Right cardiac atrium (tissue), 5 donors: ENCODE measurements at regions not wholly inside any gene's neighbourhood (a gene's known extent, or its start where the extent isn't known, plus 50 kb on each side); places are given as distances from the start of the nearest gene placed in this dataset.

Experiments used
- ATAC-seq, 2 donors: fragments of 200-7000 bp; cut with Tn5 transposase; one replicate each; pipeline versions ENCODE4 v1.8.0 to v1.9.1; 2020; ENCODE audit warnings: moderate library complexity in 2 of 2, mild to moderate bottlenecking in 1 of 2
- DNase-seq, 3 donors: peaks; one replicate each; pipeline ENCODE4 v3.0.0-alpha.2; 2020
- H3K27ac ChIP-seq: one replicate; pipeline ENCODE4 v1.5.1; 2013; ENCODE audit warnings: mild to moderate bottlenecking, low read length, control low read depth, moderate library complexity
- H3K27me3 ChIP-seq: one replicate; pipeline ENCODE4 v1.6.1; 2013; ENCODE audit not compliant: control insufficient read depth, insufficient read depth
- H3K4me1 ChIP-seq: one replicate; pipeline ENCODE4 v1.6.1; 2013; ENCODE audit warnings: low read length; ENCODE audit not compliant: control insufficient read depth, insufficient read depth
- H3K4me3 ChIP-seq: one replicate; pipeline ENCODE4 v1.5.1; 2013; ENCODE audit warnings: low read length, control low read depth
- H3K9me3 ChIP-seq: one replicate; pipeline ENCODE4 v1.6.1; 2013; ENCODE audit warnings: low read length; ENCODE audit not compliant: control insufficient read depth
- WGBS: extraction: QIAGEN DNeasy Blood & Tissue Kit; methylation state at CpG from one replicate; pipeline ENCODE4 v1.1.7; 2013; 5-methylcytosine and 5-hydroxymethylcytosine counted together
- intact Hi-C, 4 donors: fragments of 100-400 bp; cut with DNase I; formaldehyde crosslinking; loops; one replicate each; pipeline versions ENCODE4 v1.11.0 to v1.14.0; 2022 to 2023
- donor health status: healthy with polysubstance abuse.
- donor health status: DM: no; HTN: yes; CAD: no.
- donor health status: DM: no; HTN: no; CAD: no.
- donor health status: DM: no; HTN: yes; CAD: no; lungs with severe emphysema.
- donor health status: DM: yes; HTN: yes; CAD: no.

GRCh38 chr10:64288404-64288803 lies 767.2 kb downstream of the REEP3 start:
- DNase-seq (no peak), ATAC-seq (no peak)
- Histone ChIP-seq H3K4me3 (no peak overlapping the region), H3K27me3 (no peaks in the 10 kb centered on the region), H3K9me3 (no peaks in the 10 kb centered on the region), H3K4me1 (no peaks in the 10 kb centered on the region), H3K27ac (no peak overlapping the region)
- intact Hi-C loops = no loop called here
- 84% methylated on average over 1 of the region's 1 CpG for WGBS

GRCh38 chr10:64303566-64303965 lies 782.4 kb downstream of the REEP3 start:
- H3K27ac ChIP-seq = no peak overlapping the region
- H3K4me3 ChIP-seq = no peak overlapping the region
- H3K27me3 ChIP-seq = no peaks in the 10 kb centered on the region
- H3K4me1 ChIP-seq = no peaks in the 10 kb centered on the region
- WGBS = 56% methylated on average over 1 of the region's 1 CpG
- DNase-seq = no peak
- H3K9me3 ChIP-seq = no peaks in the 10 kb centered on the region
- ATAC-seq = no peak
- intact Hi-C loops = no loop called here

DNA sequence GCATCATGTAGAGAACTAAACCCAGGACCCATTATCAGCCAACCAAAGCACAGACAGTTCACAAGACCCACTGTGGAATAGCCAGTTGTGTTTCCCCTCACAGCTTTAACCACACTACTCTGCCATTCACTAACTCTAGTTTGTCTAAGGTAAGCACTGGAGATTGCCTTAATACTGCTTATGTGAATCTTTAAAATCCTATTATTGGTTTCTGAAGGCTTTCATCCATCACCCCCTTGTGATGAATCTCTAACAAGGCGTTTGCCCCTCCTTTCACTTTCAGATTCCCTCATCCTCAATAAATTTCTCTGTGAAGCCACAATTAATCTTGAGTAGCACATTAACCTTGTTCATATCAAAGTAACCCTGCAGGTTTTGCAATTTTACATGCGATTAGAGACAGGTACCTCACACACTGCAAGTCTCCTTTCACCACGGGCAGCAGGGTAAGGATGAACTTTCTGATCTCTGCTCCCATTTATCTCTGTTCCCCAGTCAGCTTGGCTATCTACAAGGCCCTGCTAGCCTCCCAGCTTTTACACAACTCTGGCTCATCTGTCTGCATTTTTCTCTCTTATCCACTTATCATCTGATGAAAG lies 785.6 kb downstream of the REEP3 start:
- Histone ChIP-seq H3K27ac (no peak overlapping the region), H3K9me3 (no peaks in the 10 kb centered on the region), H3K4me1 (no peaks in the 10 kb centered on the region), H3K27me3 (no peaks in the 10 kb centered on the region), H3K4me3 (no peak overlapping the region)
- intact Hi-C loops = no loop called here
- ATAC-seq = no peak
- WGBS = 46% methylated on average over 3 of the region's 3 CpGs
- no peak for DNase-seq

DNA sequence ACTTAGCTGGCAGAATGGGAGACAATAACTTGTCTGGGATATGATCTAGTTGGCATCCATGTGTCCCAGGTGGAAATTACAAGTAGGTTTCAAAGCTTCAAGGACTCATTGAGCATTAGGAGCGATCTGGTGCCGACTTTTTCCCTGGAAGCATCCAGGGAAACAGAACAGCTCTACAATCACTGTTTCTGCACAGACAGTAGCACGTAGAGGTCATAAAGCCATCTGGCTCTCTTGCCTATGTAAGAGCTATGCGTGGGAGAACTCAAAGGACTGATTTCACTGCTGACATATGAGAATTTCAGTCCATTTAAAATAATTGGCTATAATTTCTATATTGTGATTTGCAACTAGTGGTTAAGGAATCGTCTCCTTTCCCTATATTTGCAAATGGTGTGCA lies 791.7 kb downstream of the REEP3 start:
- Histone ChIP-seq H3K27ac (no peak overlapping the region), H3K9me3 (no peaks in the 10 kb centered on the region), H3K27me3 (no peaks in the 10 kb centered on the region), H3K4me3 (no peak overlapping the region), H3K4me1 (no peaks in the 10 kb centered on the region)
- WGBS = 27% methylated on average over 5 of the region's 5 CpGs
- ATAC-seq = no peak
- intact Hi-C loops = no loop called here
- DNase-seq = no peak

DNA sequence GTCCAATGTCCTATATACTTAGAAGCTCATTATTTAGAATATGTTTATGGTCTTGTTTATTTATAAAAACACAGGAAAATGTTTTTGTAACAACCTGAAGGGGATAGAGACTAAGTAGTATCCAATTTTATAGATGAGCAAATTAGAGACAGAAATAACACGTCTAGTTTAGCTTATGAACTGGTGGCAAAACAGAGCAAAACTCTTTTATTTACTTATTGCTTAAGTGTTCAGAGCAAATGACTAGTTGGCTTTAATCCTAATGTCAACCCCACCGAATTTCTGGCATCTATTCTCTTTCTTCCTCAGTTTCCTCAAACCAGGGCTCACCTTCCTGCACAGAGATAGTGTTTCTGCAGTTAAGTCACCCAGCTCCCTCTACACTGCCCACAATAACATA lies 792.8 kb downstream of the REEP3 start:
- Histone ChIP-seq H3K27ac (no peak overlapping the region), H3K4me3 (no peak overlapping the region), H3K4me1 (no peaks in the 10 kb centered on the region), H3K9me3 (no peaks in the 10 kb centered on the region), H3K27me3 (no peaks in the 10 kb centered on the region)
- WGBS = 63% methylated on average over 2 of the region's 2 CpGs
- DNase-seq (no peak), ATAC-seq (no peak)
- intact Hi-C loops = no loop called here

DNA sequence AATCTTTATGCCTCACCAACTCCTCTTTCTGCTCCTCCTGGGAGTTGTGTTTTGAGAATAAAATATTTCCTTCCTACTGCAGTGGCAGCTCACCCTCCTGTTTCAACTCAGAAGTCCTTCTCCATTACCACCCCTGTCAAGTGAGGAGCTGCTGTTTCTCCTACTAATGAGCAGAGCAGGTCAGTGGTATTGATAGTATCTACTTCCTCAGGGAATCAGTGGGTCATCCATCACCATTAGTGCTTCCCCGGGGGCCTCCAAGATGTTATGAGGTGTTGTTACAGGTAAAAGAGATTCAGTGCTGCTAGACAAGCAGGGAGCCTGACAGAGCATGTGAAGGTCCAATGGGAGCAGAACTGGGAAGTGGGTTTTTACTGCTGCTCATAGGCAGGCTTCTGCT lies 795.2 kb downstream of the REEP3 start:
- WGBS = 29% methylated on average over 1 of the region's 1 CpG
- ATAC-seq (no peak), DNase-seq (no peak)
- no peaks in the 10 kb centered on the region for H3K4me1 ChIP-seq
- H3K27ac ChIP-seq = no peak overlapping the region
- intact Hi-C loops = no loop called here
- H3K4me3 ChIP-seq = no peak overlapping the region
- no peaks in the 10 kb centered on the region for H3K27me3 ChIP-seq
- H3K9me3 ChIP-seq = no peaks in the 10 kb centered on the region

- H3K27me3 ChIP-seq = no peaks in the 10 kb centered on the region
- DNase-seq (no peak), ATAC-seq (no peak)
- no peak overlapping the region for H3K4me3 ChIP-seq
- no peaks in the 10 kb centered on the region for H3K9me3 ChIP-seq
- WGBS = 89% methylated on average over 3 of the region's 3 CpGs
- H3K4me1 ChIP-seq = no peaks in the 10 kb centered on the region
- intact Hi-C loops = no loop called here
- no peak overlapping the region for H3K27ac ChIP-seq
These were observed 795.6 kb downstream of the REEP3 start for GRCh38 chr10:64316833-64317232.

DNA sequence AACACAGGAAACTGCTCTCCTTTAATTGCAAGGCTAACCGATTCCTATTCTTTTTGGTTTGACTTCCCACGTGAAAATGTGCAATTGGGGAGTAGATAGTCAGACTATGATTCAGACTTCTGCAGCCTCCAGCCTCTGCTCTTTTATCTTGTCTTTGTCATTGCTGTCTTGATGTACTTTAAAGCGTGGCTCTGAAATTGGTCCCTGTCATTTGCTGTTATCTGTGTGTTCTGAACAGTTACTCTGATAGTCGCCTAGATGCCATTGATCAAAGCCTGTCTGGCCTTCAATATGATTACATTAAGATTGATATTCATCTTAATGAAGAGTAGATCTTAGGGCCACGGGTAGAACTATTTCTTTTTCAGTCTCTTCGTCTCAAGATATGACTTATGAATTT lies 799.2 kb downstream of the REEP3 start:
- Histone ChIP-seq H3K4me1 (no peaks in the 10 kb centered on the region), H3K4me3 (no peak overlapping the region), H3K27me3 (no peaks in the 10 kb centered on the region), H3K9me3 (no peaks in the 10 kb centered on the region), H3K27ac (no peak overlapping the region)
- no peak for ATAC-seq
- intact Hi-C loops = no loop called here
- WGBS = 62% methylated on average over 6 of the region's 6 CpGs
- DNase-seq = no peak

- Histone ChIP-seq H3K4me3 (no peak overlapping the region), H3K4me1 (no peaks in the 10 kb centered on the region), H3K27ac (no peak overlapping the region), H3K27me3 (no peaks in the 10 kb centered on the region), H3K9me3 (no peaks in the 10 kb centered on the region)
- DNase-seq (no peak), ATAC-seq (no peak)
- intact Hi-C loops = no loop called here
- WGBS = 94% methylated on average over 5 of the region's 5 CpGs
These were observed 808.3 kb downstream of the REEP3 start for GRCh38 chr10:64329510-64329909.

DNA sequence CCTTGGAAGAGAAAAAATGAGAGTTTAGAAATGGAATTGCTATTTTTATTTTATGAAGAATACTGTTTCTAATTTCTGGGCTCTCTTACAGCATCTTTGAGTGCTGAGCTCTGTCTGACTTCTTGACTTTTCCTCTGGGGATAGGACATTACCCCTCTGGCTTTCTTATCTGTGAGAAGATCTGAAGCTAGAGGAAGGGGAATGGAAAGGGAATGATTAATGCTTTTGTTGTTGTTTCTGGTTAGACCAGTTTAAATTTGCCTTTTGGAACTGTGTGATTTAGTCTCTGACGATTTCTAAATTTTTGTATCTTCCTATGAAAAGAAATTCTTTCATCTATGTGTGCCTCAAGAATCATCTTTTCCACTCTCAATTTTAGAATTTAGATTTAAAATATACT lies 811.4 kb downstream of the REEP3 start:
- 40% methylated on average over 1 of the region's 1 CpG for WGBS
- no peak overlapping the region for H3K27ac ChIP-seq
- no peak for ATAC-seq
- no peak overlapping the region for H3K4me3 ChIP-seq
- no peaks in the 10 kb centered on the region for H3K27me3 ChIP-seq
- H3K9me3 ChIP-seq = no peaks in the 10 kb centered on the region
- intact Hi-C loops = no loop called here
- no peak for DNase-seq
- H3K4me1 ChIP-seq = no peaks in the 10 kb centered on the region

GRCh38 chr10:64334084-64334483 lies 812.9 kb downstream of the REEP3 start:
- no peak for DNase-seq
- Histone ChIP-seq H3K27me3 (no peaks in the 10 kb centered on the region), H3K27ac (no peak overlapping the region), H3K9me3 (no peaks in the 10 kb centered on the region), H3K4me3 (no peak overlapping the region), H3K4me1 (no peaks in the 10 kb centered on the region)
- ATAC-seq = no peak
- intact Hi-C loops = no loop called here
- 92% methylated on average over 4 of the region's 4 CpGs for WGBS

DNA sequence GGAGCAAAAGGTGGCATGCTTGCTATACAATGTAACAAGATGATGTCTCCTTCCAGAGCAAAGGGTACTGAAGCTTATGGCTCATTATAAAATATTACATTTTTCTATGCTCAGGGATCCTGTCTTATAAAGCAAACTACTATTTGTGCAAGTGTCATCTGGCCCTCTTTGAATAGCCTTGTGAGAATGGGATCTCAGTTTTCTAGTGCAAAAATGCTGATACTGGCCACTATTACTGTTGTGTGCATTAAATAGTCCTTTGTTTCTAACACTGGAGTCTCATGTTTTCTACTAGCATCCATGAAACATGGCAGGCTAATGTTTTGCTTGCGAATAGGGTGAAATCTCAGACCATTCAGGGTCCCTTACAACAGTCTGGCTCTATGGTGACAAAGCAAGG lies 823.0 kb downstream of the REEP3 start:
- intact Hi-C loops = no loop called here
- DNase-seq = no peak
- WGBS = 86% methylated on average over 1 of the region's 1 CpG
- ATAC-seq = no peak
- Histone ChIP-seq H3K4me1 (no peaks in the 10 kb centered on the region), H3K27me3 (no peaks in the 10 kb centered on the region), H3K4me3 (no peak overlapping the region), H3K27ac (no peak overlapping the region), H3K9me3 (no peaks in the 10 kb centered on the region)
